Activated naive CD4-positive, alpha-beta T cell treated with Interleukin-2 at 50 U/mL for 16 hours (primary cell): ENCODE measurements at regions not wholly inside any gene's neighbourhood (a gene's known extent, or its start where the extent isn't known, plus 50 kb on each side); places are given as distances from the start of the nearest gene placed in this dataset.

Source experiments
- DNase-seq: peaks from one replicate; pipeline ENCODE4 v3.0.0-alpha.2; 2020

DNA sequence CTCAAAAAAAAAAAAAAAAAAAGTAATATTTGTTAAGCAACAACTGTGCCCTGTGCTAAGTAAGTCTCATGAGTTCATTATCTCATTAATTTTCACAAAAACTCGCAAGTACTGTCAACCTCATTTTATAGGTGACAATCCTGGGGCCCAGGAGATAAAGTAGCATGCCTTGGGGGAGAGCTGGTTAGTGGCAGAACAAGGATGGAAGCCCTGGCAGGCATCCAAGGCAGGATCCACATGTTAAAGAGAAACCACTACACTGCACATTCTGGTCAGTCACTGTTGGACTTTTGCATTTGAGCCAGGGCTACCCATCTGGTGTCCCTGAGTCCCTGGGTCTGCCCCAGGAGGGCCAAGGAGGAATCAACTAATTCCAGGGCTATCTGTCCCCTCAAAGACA is 54.6 kb downstream of the ZFP36L2 start:
- no peak for DNase-seq

DNA sequence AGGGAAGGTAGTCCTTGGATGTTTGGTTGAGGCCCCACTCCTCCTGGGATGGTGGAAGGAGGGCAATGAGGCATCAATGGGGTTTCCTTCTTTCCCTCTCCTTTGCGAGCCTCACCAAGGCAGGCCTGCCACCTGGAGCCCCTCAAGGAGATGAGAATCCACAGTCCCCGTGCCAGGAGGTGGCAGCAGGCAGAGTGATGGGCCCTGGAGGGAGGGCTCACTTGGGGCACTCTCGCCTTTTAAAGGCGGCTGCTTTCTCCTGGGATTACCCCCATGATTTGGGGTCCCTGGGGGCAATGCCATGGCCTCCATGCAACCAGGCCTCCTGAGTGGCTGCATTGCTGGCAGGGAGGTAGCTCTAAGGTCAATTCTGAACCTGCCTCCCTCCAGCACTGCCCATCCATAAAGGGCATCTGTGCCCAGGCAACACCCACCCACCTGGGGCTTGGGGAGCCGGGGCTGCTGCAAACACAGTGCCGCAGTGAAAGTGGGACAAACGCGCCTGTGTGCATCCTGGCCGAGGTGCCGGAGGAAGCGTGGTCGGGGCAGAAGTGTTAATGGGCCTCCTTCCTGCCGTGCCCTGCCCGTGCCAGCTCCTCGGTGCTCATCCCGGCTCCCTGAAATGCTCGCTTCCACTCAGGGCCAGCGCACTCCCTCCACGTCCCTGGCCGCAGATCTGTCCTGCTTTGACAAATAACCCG is 55.9 kb downstream of the ZFP36L2 start:
- DNase-seq, result no peak

DNA sequence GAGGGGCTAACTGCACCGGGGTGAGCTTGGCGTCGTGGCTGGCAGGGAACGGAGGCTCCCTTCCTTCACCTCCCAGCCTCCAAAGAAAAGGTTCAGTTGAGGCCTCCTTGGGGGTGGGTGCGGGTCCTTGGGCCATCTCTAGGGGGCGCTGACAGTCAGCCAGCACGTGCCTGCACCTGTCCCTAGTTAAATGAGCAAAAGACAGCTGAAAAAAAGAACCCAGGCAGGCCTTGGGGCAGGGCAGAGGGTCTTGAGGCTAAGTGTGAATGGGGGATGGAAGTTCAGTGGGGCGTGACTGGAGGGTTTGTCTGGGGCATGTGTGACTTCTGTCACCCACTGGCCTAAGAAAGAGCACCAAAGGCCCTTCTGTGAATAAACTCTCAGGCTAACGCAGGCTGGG is 56.4 kb downstream of the ZFP36L2 start:
- DNase-seq, result peak; percentile 69

DNA sequence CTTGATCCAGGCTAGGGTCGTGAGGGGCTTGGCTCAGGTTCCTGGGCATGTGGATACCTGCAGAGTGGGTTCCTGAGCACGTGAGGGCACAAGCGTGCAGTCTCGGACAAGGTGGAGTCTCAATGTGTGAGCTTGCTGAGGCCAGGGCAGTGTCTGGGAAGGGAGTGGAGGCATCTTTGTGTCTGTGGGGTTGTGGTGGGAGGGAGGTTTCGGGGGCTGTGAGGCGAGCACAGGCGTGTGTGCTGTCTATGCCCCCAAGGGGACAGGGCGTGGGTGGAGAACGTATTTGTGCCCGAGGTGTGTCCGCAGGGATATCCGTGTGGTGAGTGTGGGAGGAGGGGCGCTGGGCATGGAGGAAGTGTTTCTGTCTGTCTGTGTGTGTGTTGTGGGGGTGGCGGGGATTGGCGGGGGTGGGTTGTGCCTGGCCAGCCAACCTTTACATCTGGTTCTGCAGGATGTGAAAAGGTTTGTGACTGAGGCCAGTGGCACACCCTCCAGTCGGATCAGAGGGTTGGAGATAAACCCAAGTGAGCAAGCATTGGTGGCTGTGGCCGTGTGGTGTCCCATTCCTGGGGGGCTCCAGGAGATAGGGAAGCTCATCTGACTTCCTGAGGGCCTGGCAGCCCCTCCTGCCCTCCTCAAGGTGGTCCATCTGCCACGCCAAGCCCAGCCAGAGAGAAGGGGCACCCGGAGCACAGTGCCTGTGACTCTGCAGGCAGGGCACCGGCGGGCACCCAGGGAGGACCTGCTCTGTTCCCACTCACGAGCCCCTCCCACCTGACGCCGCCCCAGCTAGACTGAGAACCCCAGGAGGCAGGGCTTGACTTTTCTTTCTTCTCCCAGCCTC is 57.1 kb downstream of the ZFP36L2 start:
- no peak for DNase-seq

DNA sequence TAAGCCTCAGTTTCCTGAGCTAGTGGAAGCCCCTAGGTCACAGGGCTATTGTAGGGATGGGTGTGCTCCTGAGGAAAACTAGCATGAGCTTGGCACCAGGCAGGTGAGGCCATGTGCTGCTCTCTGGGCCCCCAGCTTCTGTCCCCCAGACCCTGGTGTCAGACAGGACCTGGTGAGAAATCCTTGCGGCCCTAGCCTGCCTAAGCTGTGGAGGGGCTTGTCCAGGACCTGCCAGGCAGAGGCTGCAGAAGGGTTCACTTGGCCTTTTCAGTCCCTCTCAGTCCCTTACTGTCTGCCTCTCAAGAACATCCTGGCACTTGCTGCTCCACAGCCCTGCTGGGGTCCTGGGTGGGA is 58.4 kb downstream of the ZFP36L2 start:
- DNase-seq, result no peak

DNA sequence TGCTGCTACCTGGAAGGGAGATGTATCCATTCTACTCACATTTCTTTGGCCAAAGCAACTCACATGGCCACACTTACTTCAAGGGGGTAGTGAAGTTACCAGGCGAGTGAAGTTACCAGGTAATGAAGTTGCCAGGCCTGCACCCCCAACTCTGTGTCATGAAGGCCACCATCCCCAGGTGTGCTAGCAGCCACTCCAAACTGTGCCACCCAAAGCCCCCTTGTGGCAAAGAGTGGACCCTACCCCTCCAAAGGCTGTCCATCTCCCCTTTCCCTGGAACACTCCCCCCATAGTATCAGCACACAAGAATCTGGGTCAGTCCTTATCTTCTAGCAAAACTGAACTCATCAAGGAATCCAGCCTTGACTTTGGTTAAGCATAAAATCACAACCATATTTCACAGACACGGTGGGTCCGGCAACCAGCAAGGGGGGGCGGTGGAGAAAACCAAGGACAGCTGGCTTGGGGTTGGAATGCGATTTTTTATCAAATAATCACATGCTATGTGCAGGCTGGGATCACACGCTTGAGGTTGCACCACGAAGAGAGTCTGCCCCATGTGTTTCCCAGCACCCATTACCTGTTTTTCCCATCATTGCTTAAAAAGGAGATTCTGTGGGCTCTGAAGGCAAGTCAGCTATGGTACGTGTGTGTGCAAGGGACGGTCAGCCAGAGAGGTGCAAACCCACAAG is 60.9 kb downstream of the ZFP36L2 start:
- DNase-seq, result no peak

DNA sequence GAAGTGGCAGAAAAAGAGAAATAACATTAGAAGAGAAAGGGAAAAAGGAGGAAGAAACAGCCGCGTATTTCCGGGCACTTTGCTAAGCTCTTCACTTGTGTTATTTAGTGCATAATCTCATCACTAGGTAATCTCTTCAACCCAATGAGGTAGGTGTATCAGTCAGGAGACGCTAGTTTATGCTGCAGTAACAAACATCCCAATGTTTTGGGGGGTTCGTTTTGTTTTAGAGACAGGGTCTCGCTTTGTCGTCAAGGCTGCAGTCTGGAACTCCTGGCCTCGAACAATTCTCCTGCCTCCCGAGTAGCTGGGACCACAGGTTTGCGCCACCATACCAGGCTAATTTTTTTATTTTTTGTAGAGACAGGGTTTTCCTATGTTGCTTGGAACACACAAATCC is 61.7 kb downstream of the ZFP36L2 start:
- DNase-seq, result no peak

DNA sequence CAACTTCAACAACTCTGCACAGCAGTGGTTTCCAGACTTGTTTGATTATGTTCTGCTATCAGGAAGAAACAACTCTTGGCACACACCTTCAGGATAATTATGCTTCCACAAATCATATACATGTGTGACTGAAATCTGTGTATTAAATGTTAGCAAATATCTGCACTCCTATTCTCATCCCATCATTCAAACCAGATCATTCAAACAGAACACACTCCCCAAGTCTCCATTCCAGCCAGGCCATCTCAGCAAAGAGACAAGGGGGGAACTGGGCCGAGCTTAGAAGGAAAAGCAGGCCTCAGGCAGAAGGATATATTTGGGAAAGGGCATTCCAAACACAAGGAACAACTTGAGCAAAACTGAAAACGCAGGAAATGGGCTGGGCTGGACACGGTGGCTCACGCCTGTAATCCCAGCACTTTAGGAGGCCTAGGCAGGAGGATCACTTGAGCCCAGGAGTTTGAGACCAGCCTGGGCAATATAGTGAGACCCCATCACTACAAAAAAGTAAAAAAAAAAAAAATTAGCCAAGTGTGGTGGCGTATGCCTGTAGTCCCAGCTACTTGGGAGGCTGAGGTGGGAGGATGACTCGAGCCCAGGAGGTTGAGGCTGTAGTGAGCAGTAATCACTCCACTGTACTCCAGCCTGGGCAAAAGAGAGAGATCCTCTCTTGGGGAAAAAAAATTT is 62.7 kb downstream of the ZFP36L2 start:
- no peak for DNase-seq

DNA sequence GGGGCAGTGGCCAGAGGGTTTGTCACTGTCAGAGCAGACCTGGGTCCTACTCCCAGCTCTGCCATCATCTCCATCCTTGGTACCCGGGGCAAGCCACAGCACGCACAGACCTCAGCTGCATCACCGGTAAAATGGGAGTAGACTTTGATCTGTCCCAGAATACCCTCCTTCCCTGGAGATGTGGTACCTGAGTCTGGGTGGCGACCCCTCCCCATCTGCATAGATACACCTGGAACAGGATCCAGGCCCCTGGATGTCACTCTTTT is 64.0 kb downstream of the ZFP36L2 start:
- DNase-seq, result no peak

DNA sequence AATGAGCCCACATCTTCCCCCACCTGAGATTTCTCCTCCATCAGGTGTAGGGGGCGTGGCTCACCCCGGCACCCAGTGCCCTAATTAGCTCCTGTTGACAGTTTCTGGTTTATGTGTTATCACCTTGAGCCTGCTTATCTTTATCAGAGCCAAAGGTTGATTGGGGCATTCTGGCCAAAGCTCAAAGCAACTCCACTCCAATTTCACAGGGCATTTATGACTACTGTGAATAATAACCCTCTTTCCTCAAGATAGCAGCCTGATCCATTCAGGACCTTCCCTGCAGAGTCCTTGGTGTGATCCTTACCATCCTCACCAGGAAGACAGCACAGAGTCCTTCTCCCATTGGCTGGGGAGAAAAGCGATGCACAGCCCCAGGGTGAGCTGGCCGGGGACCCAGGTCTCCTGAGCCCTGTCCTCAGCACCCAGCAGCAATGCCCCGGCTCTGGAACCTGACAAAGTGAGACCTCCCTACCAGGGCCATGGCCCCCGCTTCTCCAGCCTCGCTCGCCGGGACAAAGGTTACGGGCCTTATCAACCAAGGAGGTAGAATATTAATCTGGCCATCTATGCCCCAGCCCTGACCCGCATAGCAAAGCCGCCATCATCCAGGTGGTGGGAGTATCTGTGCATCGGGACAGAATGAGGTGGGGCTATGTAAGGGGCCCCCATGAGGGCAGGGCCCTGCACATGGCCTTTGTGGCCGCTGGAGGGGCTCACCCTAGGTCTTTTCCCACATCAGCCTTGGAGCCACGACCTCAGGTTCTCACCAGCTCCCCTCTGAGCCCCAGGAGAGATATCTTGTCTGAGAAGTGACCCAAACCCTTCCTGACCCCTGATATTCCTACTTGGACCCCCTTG is 64.5 kb downstream of the ZFP36L2 start:
- no peak for DNase-seq

DNA sequence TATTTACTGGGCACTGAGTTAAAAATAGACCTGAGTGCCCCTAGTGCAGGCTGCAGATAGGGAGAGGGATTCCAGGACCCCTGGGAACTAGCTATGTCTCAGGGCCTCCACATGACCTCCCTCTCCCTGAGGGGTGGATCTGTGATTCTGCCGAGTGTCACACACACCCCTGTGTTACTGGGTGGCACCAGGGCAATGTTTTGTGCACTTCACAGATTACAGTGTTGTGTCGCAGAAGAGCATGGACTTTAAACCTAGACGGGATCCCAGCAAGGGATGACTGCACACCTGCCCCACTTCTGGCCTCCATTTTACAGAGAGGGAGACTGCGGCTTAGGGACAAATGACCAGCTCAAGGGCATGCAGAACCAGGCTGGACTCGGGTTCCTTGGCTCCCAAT is 65.6 kb downstream of the ZFP36L2 start:
- DNase-seq, result no peak

DNA sequence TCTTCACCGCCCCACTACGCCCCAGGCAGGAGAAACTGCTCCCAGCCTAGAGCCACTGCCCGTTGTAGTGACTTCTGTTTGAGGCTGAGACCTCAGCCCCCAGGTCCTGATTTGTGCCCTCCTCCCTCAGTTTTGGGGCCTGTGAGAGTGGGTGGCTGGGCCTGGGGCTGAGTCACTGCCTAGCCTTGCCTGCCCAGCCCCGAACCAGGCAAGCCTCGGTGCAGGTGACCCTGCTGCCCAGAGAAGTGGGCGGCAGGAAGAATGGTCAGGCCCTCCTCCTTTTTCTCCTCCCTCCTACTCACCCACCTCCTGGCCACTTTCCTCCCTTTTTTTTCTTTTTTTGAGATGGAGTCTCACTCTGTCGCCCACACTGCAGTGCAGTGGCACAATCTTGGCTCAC is 66.6 kb downstream of the ZFP36L2 start:
- peak; percentile 44 for DNase-seq

DNA sequence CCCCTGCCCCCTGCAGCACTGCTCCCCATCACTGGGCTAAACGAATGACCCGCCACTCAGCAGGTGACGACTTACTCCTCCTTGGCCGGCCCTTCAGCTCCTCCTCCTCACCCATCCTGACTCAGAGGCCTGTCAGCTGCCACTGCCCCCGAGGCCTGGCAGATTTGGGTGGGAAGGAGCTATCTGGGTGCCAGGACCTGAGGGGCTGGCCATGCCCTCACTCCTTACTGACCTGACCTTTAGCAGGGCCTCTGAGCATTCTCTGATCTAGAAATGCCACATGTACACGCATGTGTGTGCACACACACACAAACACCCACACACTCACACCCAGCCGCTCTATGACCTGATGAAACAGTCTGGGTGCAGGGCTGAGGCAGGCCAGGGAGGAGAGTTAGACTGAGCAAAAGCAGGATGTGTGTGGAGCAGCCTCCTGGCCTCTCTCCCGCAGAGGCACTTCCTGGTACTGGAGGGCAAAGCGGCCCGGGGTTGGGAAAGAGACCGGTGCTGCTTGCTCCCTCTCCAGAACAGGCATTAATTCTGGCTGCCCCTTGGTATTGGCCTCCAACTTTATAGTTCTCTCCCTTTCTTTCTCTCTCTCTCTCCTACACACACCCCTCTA is 68.0 kb downstream of the ZFP36L2 start:
- DNase-seq, result peak; percentile 60

DNA sequence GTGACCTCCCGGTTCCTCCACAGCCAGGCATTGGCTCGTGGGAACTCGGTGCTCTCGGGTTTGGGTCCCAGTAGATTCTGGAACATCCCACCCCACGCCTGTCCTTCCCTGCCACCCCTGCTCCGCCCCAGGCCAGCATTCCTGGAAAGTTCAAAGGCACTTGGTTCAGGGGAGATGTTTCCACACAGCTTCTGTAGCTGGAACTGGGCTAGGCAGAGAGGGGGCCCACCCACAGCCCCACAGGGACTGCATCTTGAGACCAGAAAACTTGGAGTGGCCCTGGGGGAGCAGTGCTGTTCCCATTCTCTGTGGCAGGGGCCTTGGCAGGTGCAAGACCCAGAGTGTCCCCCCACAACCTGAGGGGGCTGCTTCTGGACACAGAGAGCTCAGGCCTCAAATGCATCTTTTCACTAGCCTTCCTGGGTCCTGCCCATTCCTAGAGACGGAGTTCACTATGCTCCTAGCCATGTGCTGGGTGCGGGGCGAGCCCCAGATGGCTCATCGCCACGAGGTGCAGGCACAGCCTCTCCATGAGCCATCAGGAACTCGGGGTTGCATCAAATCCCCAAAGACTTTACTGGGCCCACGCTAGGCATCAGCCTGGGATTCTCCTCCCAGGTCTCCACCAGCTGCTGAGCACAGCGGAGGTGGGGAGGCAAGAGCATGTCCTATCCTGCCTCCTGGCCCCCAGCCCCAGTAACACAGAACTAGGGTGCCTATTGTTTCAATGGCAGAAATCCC is 68.7 kb downstream of the ZFP36L2 start:
- DNase-seq, result no peak

DNA sequence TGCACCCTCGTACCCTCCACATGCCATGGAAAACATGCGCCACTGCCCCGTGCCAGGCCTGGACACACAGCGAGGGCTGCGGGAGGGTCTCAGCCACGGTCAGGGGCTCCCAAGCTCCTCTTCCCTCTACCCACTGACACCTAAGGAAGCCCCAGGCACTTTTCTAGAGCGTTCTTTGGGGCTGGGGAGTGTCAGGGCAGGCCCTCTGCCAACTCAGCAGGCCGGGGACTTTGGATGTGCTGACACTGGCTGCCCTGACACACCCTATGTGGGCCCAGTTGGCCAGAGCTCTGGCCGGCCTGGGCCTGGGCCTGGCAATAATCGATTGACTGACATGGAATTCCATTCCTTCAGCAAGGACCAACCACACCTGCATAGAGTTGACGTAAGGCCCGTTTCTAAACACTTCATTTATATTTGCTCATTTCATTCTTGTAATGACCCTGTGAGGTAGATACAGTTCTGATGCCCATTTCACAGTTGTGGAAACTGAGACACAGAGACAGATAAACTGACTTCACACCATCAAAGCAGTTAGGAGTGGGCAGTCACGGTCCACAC is 70.5 kb downstream of the ZFP36L2 start:
- DNase-seq, result no peak

DNA sequence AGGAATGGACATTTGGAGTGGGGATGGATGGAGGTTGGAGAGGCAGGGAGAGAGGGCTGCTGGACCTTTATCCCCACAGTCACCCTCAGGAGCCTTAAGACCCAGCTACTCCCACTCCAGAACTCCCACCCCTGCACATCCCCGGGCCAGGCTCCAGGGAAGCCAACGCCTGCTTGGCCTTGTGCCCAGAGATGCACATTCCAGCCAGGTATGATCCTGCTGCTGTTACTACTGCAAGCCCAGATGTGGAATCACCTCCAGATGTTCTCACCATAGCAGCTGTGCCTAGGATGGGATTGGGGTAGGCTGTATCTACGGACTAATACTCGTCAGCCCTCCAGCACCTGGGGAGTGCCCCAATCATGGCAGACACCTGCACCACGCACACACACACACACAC is 71.7 kb downstream of the ZFP36L2 start:
- no peak for DNase-seq

DNA sequence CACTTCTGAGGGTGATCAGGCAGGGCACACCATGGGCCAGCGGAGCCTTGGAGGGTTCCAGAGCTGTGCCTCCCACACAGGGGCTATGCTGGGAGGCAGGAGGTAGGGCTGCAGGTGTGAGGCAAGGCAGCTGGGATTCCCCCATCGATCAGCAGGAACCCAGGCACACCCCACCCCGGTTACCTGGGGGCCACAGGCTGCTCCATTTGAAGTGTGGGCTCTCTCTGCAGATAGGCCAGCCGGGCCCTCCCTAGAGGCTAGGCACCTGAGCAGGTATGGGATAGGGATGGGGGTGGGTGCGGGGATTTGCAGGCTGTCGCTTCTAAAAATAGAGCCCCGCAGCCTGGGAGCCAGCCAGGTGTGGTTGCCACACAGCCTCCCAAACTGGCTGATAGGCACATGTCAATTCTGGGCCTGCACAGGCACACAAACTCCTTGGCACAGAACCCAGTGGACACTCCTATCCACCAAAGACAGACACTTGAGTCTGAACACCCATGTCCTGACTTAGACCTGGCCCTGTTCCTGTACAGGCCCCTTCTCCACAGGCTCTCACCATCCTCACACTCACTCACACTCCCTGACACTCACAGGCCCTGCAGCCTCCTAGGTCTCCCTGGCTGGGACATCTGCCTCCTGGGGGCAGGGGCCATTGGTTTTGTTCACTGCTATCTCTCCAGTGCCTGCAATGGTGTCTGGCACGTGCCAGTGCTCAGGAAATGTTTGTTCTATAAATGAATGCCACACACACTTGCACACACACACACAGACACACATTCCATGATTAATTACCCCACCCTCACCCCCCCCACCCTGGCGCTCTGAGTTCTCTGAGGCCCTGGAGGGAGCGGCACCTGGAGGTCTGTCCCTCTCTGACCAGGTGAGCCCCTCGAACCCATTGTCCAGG is 73.4 kb downstream of the ZFP36L2 start:
- DNase-seq, result no peak

DNA sequence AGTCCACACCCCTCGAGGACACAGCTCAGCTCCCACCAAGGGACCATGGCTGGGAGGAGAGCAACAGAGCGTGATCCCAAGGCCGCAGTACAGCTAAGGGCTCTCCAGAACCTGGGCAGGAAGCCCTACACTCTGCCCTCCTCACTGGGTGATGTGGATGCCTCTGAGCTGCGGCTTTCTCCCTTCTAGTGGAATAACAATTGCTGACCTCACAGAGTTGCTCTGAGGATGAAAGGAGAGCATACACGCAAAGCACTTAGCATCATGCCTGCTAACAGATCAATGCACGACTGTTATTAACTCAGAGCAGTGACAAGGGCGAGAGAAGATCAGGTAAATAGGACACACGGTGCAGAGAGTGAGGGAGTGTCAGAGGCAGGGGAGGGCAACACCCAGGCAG is 74.2 kb downstream of the ZFP36L2 start:
- DNase-seq, result no peak

DNA sequence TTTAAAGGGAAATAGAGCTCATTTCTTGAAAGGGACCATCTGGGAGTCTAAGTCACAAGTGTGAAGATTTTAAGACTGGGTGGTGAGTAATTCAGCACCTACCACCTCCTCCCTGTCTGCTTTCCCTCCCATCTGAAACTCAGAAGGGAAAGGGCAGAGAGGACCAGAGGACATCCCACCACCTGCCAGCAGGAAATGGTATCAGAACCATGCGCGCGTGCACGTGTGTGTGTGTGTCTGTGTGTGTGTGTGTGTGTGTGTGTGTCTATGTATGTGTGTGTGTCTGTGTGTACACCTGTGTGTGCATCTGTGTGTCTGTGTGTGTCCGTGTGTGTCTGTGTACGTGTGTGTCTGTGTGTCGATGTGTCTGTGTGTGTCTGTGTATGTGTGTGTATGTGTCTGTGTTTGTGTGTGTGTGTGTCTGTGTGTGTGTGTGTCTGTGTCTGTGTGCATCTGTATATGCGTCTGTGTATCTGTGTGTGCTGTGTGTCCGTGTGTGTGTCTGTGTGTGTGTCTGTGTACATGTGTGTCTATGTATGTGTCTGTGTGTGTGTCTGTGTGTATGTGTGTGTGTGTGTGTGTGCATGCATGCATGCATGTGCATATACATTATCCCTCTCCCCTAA is 76.8 kb downstream of the ZFP36L2 start:
- peak; percentile 63 for DNase-seq

DNA sequence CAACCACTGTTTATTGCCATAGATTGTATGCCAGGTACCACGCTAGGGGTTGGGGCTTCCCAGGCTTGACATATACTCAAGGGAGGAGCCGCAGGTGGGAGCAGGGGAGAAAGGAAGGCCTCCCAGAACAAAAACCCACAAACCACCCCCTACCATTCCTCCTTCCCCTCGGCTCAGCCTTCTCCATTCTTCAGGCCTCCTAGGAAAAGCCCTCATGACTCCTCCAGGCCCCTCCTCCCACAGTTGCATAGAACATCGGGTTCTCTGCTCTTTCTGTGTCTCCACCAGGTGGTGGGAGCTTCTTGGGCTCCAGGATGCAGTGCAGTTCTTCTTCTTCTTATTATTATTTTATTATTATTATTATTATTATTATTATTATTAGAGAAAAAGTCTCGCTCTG is 80.3 kb downstream of the ZFP36L2 start:
- DNase-seq, result no peak
